K562 (cell line): ENCODE measurements at regions not wholly inside any gene's neighbourhood (a gene's known extent, or its start where the extent isn't known, plus 50 kb on each side); places are given as distances from the start of the nearest gene placed in this dataset.

ENCODE experiments used
- ASH1L ChIP-seq: fragments of 450-650 bp; IDR thresholded peaks from 2 replicates; pipeline ENCODE4 v1.6.1; 2018; ENCODE audit warnings: borderline replicate concordance, mild to moderate bottlenecking, low read depth; ENCODE audit not compliant: partially characterized antibody
- CHAMP1 ChIP-seq: fragments of 450-650 bp; IDR thresholded peaks from 2 replicates; pipeline ENCODE4 v1.6.1; 2016; ENCODE audit warnings: mild to moderate bottlenecking
- GABPB2 ChIP-seq: fragments of 250-450 bp; sonication (Bioruptor Pico); conservative IDR thresholded peaks from 2 replicates; pipeline ENCODE4 v1.5.1; 2021; ENCODE audit warnings: mild to moderate bottlenecking
- GATA2 ChIP-seq: sonication (generic); formaldehyde crosslinking; IDR thresholded peaks from 2 replicates; pipeline ENCODE4 v1.4.0; 2020; ENCODE audit warnings: mild to moderate bottlenecking, missing genetic modification reagents
- HDAC6 ChIP-seq: IDR thresholded peaks from 2 replicates; pipeline ENCODE4 v1.6.1; 2012; ENCODE audit warnings: low read depth, mild to moderate bottlenecking, control low read depth, inconsistent platforms, low read length, moderate library complexity
- MAFF ChIP-seq: IDR thresholded peaks from 2 replicates; pipeline ENCODE4 v1.6.1; 2012; ENCODE audit warnings: low read length, improper control_type of control experiment
- MBD2 ChIP-seq: sonication (generic); IDR thresholded peaks from 2 replicates; pipeline ENCODE4 v1.6.1; 2016; ENCODE audit warnings: low read depth, borderline replicate concordance
- NFE2L1 ChIP-seq: fragments of 450-650 bp; IDR thresholded peaks from 2 replicates; pipeline ENCODE4 v1.6.1; 2016; ENCODE audit warnings: missing genetic modification characterization, low read depth, mild to moderate bottlenecking, missing compliant biosample characterization, moderate library complexity, borderline replicate concordance
- PTBP1 ChIP-seq: fragments of 200-400 bp; formaldehyde crosslinking; IDR thresholded peaks from 2 replicates; pipeline ENCODE4 v1.6.1; 2017; ENCODE audit warnings: low read depth, low read length
- RNF2 ChIP-seq: sonication (generic); IDR thresholded peaks from 2 replicates; pipeline ENCODE4 v1.6.1; 2016
- SMARCA4 ChIP-seq: fragments of 450-650 bp; IDR thresholded peaks from 2 replicates; pipeline ENCODE4 v1.6.1; 2016
- SP2 ChIP-seq: IDR thresholded peaks from 2 replicates; pipeline ENCODE4 v1.6.1; 2011; ENCODE audit warnings: mild to moderate bottlenecking, low read depth, low read length, moderate library complexity; ENCODE audit not compliant: poor library complexity, severe bottlenecking; ENCODE audit errors: extremely low read depth
- ZNF134 ChIP-seq: fragments of 250-450 bp; sonication (Bioruptor Pico); conservative IDR thresholded peaks from 2 replicates; pipeline ENCODE4 v1.4.0; 2020
- ZNF354B ChIP-seq: fragments of 250-450 bp; sonication (Bioruptor Pico); IDR thresholded peaks from 2 replicates; pipeline ENCODE4 v1.4.0; 2020
- TF ChIP-seq, protein P1 (sequence below): fragments of 450-650 bp; conservative IDR thresholded peaks from 2 replicates; pipeline ENCODE4 v1.6.1; 2016; ENCODE audit warnings: missing genetic modification characterization, low read depth, mild to moderate bottlenecking, control low read depth, missing compliant biosample characterization
- TF ChIP-seq, protein P2 (sequence below), 2 experiments: fragments of 450-650 bp; IDR thresholded peaks; 2 replicates each; pipeline ENCODE4 v1.6.1; 2018; ENCODE audit warnings: mild to moderate bottlenecking in 2 of 2, low read depth in 1 of 2; ENCODE audit not compliant: partially characterized antibody in 2 of 2
- TF ChIP-seq, protein P3 (sequence below): fragments of 250-450 bp; sonication (Bioruptor Pico); IDR thresholded peaks from 2 replicates; pipeline ENCODE4 v1.4.0; 2020; ENCODE audit warnings: mild to moderate bottlenecking, moderate library complexity

- TF ChIP-seq GATA2 (CRISPR knock-in tag) (no peak), ZNF134 (CRISPR knock-in tag) (no peak), NFE2L1 (tag) (peak; percentile 46; the same call in 1 of the 2 replicates), ZNF354B (CRISPR knock-in tag) (no peak), MBD2 (no peak), PTBP1 (no peak), HDAC6 (no peak), MAFF (peak; percentile 22; the same call in 1 of the 2 replicates), ASH1L (no peak), SMARCA4 (no peak), RNF2 (no peak), SP2 (no peak), GABPB2 (no peak), CHAMP1 (no peak)
- TF ChIP-seq, protein P1, sequence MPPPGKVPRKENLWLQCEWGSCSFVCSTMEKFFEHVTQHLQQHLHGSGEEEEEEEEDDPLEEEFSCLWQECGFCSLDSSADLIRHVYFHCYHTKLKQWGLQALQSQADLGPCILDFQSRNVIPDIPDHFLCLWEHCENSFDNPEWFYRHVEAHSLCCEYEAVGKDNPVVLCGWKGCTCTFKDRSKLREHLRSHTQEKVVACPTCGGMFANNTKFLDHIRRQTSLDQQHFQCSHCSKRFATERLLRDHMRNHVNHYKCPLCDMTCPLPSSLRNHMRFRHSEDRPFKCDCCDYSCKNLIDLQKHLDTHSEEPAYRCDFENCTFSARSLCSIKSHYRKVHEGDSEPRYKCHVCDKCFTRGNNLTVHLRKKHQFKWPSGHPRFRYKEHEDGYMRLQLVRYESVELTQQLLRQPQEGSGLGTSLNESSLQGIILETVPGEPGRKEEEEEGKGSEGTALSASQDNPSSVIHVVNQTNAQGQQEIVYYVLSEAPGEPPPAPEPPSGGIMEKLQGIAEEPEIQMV (tag) = no peak
- TF ChIP-seq, protein P2, sequence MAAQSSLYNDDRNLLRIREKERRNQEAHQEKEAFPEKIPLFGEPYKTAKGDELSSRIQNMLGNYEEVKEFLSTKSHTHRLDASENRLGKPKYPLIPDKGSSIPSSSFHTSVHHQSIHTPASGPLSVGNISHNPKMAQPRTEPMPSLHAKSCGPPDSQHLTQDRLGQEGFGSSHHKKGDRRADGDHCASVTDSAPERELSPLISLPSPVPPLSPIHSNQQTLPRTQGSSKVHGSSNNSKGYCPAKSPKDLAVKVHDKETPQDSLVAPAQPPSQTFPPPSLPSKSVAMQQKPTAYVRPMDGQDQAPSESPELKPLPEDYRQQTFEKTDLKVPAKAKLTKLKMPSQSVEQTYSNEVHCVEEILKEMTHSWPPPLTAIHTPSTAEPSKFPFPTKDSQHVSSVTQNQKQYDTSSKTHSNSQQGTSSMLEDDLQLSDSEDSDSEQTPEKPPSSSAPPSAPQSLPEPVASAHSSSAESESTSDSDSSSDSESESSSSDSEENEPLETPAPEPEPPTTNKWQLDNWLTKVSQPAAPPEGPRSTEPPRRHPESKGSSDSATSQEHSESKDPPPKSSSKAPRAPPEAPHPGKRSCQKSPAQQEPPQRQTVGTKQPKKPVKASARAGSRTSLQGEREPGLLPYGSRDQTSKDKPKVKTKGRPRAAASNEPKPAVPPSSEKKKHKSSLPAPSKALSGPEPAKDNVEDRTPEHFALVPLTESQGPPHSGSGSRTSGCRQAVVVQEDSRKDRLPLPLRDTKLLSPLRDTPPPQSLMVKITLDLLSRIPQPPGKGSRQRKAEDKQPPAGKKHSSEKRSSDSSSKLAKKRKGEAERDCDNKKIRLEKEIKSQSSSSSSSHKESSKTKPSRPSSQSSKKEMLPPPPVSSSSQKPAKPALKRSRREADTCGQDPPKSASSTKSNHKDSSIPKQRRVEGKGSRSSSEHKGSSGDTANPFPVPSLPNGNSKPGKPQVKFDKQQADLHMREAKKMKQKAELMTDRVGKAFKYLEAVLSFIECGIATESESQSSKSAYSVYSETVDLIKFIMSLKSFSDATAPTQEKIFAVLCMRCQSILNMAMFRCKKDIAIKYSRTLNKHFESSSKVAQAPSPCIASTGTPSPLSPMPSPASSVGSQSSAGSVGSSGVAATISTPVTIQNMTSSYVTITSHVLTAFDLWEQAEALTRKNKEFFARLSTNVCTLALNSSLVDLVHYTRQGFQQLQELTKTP (IDR thresholded peaks at IDR 0.05; ENCODE audit: low read depth in 1 of 2, partially characterized antibody in 2 of 2) = no peak
- TF ChIP-seq, protein P3, sequence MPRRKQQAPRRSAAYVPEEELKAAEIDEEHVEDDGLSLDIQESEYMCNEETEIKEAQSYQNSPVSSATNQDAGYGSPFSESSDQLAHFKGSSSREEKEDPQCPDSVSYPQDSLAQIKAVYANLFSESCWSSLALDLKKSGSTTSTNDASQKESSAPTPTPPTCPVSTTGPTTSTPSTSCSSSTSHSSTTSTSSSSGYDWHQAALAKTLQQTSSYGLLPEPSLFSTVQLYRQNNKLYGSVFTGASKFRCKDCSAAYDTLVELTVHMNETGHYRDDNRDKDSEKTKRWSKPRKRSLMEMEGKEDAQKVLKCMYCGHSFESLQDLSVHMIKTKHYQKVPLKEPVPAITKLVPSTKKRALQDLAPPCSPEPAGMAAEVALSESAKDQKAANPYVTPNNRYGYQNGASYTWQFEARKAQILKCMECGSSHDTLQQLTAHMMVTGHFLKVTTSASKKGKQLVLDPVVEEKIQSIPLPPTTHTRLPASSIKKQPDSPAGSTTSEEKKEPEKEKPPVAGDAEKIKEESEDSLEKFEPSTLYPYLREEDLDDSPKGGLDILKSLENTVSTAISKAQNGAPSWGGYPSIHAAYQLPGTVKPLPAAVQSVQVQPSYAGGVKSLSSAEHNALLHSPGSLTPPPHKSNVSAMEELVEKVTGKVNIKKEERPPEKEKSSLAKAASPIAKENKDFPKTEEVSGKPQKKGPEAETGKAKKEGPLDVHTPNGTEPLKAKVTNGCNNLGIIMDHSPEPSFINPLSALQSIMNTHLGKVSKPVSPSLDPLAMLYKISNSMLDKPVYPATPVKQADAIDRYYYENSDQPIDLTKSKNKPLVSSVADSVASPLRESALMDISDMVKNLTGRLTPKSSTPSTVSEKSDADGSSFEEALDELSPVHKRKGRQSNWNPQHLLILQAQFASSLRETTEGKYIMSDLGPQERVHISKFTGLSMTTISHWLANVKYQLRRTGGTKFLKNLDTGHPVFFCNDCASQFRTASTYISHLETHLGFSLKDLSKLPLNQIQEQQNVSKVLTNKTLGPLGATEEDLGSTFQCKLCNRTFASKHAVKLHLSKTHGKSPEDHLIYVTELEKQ = no peak
Measured at GRCh38 chr17:45693792-45694191, 90.3 kb upstream of the CRHR1 start (continued).
